A549 (cell line): ENCODE measurements at regions not wholly inside any gene's neighbourhood (a gene's known extent, or its start where the extent isn't known, plus 50 kb on each side); places are given as distances from the start of the nearest gene placed in this dataset.

Experiments used
- EHMT2 ChIP-seq: fragments of 200-600 bp; sonication (generic); IDR thresholded peaks from 2 replicates; pipeline ENCODE4 v1.6.1; 2016; ENCODE audit warnings: antibody characterized with exemption, low read depth, mild to moderate bottlenecking, moderate library complexity
- ELK1 ChIP-seq: fragments of 150-350 bp; IDR thresholded peaks from 2 replicates; pipeline ENCODE4 v1.6.1; 2014; ENCODE audit warnings: low read depth, mild to moderate bottlenecking, low read length
- ESRRA ChIP-seq: fragments of 150-350 bp; IDR thresholded peaks from 2 replicates; pipeline ENCODE4 v1.6.1; 2014; ENCODE audit warnings: mild to moderate bottlenecking, low read length, borderline replicate concordance
- MYC ChIP-seq: IDR thresholded peaks from 2 replicates; pipeline ENCODE4 v1.6.1; 2012; ENCODE audit warnings: mild to moderate bottlenecking, inconsistent platforms, low read length, improper control_type of control experiment, borderline replicate concordance
- POLR2A ChIP-seq: IDR thresholded peaks from 2 replicates; pipeline ENCODE4 v1.6.1; 2012; ENCODE audit warnings: mild to moderate bottlenecking, low read length
- RARB ChIP-seq: fragments of 250-450 bp; sonication (Bioruptor Pico); IDR thresholded peaks from 2 replicates; pipeline ENCODE4 v1.8.0; 2021; ENCODE audit warnings: mild to moderate bottlenecking, moderate library complexity
- RNF2 ChIP-seq: fragments of 200-600 bp; sonication (generic); IDR thresholded peaks from 2 replicates; pipeline ENCODE4 v1.6.1; 2016; ENCODE audit warnings: low read depth, mild to moderate bottlenecking, antibody characterized with exemption, moderate library complexity, borderline replicate concordance
- SMC3 ChIP-seq: fragments of >200 bp; sonication (Bioruptor Twin); formaldehyde crosslinking; IDR thresholded peaks from 3 replicates; pipeline ENCODE4 v1.6.1; 2018; ENCODE audit warnings: inconsistent platforms
- USF2 ChIP-seq: fragments of 450-650 bp; IDR thresholded peaks from 2 replicates; pipeline ENCODE4 v1.6.1; 2014; ENCODE audit warnings: antibody characterized with exemption
- TF ChIP-seq, protein P1 (sequence below): fragments of >200 bp; sonication (Bioruptor Twin); formaldehyde crosslinking; IDR thresholded peaks from 3 replicates; pipeline ENCODE4 v1.5.1; 2016
- TF ChIP-seq, protein P2 (sequence below): fragments of 250-450 bp; sonication (Bioruptor Pico); IDR thresholded peaks from 2 replicates; pipeline ENCODE4 v1.5.0; 2021; ENCODE audit warnings: mild to moderate bottlenecking, moderate library complexity, borderline replicate concordance

- TF ChIP-seq, protein P1, sequence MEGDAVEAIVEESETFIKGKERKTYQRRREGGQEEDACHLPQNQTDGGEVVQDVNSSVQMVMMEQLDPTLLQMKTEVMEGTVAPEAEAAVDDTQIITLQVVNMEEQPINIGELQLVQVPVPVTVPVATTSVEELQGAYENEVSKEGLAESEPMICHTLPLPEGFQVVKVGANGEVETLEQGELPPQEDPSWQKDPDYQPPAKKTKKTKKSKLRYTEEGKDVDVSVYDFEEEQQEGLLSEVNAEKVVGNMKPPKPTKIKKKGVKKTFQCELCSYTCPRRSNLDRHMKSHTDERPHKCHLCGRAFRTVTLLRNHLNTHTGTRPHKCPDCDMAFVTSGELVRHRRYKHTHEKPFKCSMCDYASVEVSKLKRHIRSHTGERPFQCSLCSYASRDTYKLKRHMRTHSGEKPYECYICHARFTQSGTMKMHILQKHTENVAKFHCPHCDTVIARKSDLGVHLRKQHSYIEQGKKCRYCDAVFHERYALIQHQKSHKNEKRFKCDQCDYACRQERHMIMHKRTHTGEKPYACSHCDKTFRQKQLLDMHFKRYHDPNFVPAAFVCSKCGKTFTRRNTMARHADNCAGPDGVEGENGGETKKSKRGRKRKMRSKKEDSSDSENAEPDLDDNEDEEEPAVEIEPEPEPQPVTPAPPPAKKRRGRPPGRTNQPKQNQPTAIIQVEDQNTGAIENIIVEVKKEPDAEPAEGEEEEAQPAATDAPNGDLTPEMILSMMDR = no peak
- TF ChIP-seq POLR2A (no peak), RNF2 (no peak), MYC (no peak), SMC3 (no peak), RARB (CRISPR knock-in tag) (no peak), USF2 (no peak), ELK1 (no peak), EHMT2 (no peak), ESRRA (no peak)
- TF ChIP-seq, protein P2, sequence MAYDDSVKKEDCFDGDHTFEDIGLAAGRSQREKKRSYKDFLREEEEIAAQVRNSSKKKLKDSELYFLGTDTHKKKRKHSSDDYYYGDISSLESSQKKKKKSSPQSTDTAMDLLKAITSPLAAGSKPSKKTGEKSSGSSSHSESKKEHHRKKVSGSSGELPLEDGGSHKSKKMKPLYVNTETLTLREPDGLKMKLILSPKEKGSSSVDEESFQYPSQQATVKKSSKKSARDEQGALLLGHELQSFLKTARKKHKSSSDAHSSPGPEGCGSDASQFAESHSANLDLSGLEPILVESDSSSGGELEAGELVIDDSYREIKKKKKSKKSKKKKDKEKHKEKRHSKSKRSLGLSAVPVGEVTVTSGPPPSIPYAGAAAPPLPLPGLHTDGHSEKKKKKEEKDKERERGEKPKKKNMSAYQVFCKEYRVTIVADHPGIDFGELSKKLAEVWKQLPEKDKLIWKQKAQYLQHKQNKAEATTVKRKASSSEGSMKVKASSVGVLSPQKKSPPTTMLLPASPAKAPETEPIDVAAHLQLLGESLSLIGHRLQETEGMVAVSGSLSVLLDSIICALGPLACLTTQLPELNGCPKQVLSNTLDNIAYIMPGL (CRISPR knock-in tag) = no peak
Measured at GRCh38 chr3:176595307-176595706, 602.0 kb downstream of the TBL1XR1 start.
